ENCODE measurements at regions not wholly inside any gene's neighbourhood (a gene's known extent, or its start where the extent isn't known, plus 50 kb on each side); places are given as distances from the start of the nearest gene placed in this dataset.

GRCh38 chr2:166676716-166677115 is 182.7 kb upstream of the SCN7A start:
- ATAC-seq (no peak), DNase-seq (no peak)
- H3K36me3 ChIP-seq (replicated peaks in 1 of 2; ENCODE audit: insufficient read depth in 1 of 2, low read depth in 2 of 2), result no peaks in the 10 kb centered on the region

GRCh38 chr2:166675553-166675952 is 181.5 kb upstream of the SCN7A start:
- Histone ChIP-seq H3K4me3 (no peak overlapping the region), H3K4me1 (no peaks in the 10 kb centered on the region), H3K9me3 (no peaks in the 10 kb centered on the region), H3K36me3 (replicated peaks in 1 of 2; ENCODE audit: insufficient read depth in 1 of 2, low read depth in 2 of 2) (no peaks in the 10 kb centered on the region), H3K27me3 (no peaks in the 10 kb centered on the region), H3K27ac (no peak overlapping the region)
- 64 to 71% methylated on average over 3 of the region's 3 CpGs for WGBS, 2 donors
- ATAC-seq (no peak), DNase-seq (no peak)
- intact Hi-C loops (cut with DNase I), result no loop called here
- no peak for TF ChIP-seq POLR2A (IDR thresholded peaks at IDR 0.05)
- TF ChIP-seq CTCF (IDR thresholded peaks at IDR 0.05), result no peak

More at GRCh38 chr2:166676716-166677115, 182.7 kb upstream of the SCN7A start:
- H3K4me1 ChIP-seq, result no peaks in the 10 kb centered on the region
- H3K27me3 ChIP-seq, result no peaks in the 10 kb centered on the region
- H3K4me3 ChIP-seq, result no peak overlapping the region
- no peaks in the 10 kb centered on the region for H3K9me3 ChIP-seq
- intact Hi-C loops (cut with DNase I), result no loop called here
- no peak for TF ChIP-seq POLR2A (IDR thresholded peaks at IDR 0.05)
- TF ChIP-seq CTCF (IDR thresholded peaks at IDR 0.05), result no peak
- H3K27ac ChIP-seq, result no peak overlapping the region

- H3K27me3 ChIP-seq, result no peaks in the 10 kb centered on the region
- DNase-seq, result no peak
- no peaks in the 10 kb centered on the region for H3K36me3 ChIP-seq (replicated peaks in 1 of 2; ENCODE audit: insufficient read depth in 1 of 2, low read depth in 2 of 2)
- TF ChIP-seq CTCF (IDR thresholded peaks at IDR 0.05) (no peak), POLR2A (IDR thresholded peaks at IDR 0.05) (no peak)
- intact Hi-C loops (cut with DNase I), result no loop called here
- ATAC-seq, result no peak
- H3K4me1 ChIP-seq, result no peaks in the 10 kb centered on the region
- no peak overlapping the region for H3K27ac ChIP-seq
- no peaks in the 10 kb centered on the region for H3K9me3 ChIP-seq
- no peak overlapping the region for H3K4me3 ChIP-seq
Measured at GRCh38 chr2:166673986-166674385, 179.9 kb upstream of the SCN7A start.

GRCh38 chr2:166671801-166672200 is 177.8 kb upstream of the SCN7A start:
- no peaks in the 10 kb centered on the region for H3K27me3 ChIP-seq
- WGBS, 2 donors, result 29 to 34% methylated on average over 1 of the region's 1 CpG
- no peak overlapping the region for H3K27ac ChIP-seq
- no peaks in the 10 kb centered on the region for H3K36me3 ChIP-seq (replicated peaks in 1 of 2; ENCODE audit: insufficient read depth in 1 of 2, low read depth in 2 of 2)
- no peak for DNase-seq
- H3K9me3 ChIP-seq, result no peaks in the 10 kb centered on the region
- no peaks in the 10 kb centered on the region for H3K4me1 ChIP-seq
- no peak for TF ChIP-seq CTCF (IDR thresholded peaks at IDR 0.05)
- TF ChIP-seq POLR2A (IDR thresholded peaks at IDR 0.05), result no peak
- intact Hi-C loops (cut with DNase I), result no loop called here
- H3K4me3 ChIP-seq, result no peak overlapping the region
- no peak for ATAC-seq

GRCh38 chr2:166671235-166671634 is 177.2 kb upstream of the SCN7A start:
- Histone ChIP-seq H3K27me3 (no peaks in the 10 kb centered on the region), H3K4me3 (no peak overlapping the region), H3K9me3 (no peaks in the 10 kb centered on the region), H3K36me3 (replicated peaks in 1 of 2; ENCODE audit: insufficient read depth in 1 of 2, low read depth in 2 of 2) (no peaks in the 10 kb centered on the region), H3K27ac (no peak overlapping the region), H3K4me1 (no peaks in the 10 kb centered on the region)
- intact Hi-C loops (cut with DNase I), result no loop called here
- DNase-seq (no peak), ATAC-seq (no peak)
- WGBS, 2 donors, result 33 to 39% methylated on average over 2 of the region's 2 CpGs
- TF ChIP-seq CTCF (IDR thresholded peaks at IDR 0.05) (no peak), POLR2A (IDR thresholded peaks at IDR 0.05) (no peak)

All from body of pancreas (tissue), 4 donors.